ENCODE measurements at regions not wholly inside any gene's neighbourhood (a gene's known extent, or its start where the extent isn't known, plus 50 kb on each side); places are given as distances from the start of the nearest gene placed in this dataset.

DNA sequence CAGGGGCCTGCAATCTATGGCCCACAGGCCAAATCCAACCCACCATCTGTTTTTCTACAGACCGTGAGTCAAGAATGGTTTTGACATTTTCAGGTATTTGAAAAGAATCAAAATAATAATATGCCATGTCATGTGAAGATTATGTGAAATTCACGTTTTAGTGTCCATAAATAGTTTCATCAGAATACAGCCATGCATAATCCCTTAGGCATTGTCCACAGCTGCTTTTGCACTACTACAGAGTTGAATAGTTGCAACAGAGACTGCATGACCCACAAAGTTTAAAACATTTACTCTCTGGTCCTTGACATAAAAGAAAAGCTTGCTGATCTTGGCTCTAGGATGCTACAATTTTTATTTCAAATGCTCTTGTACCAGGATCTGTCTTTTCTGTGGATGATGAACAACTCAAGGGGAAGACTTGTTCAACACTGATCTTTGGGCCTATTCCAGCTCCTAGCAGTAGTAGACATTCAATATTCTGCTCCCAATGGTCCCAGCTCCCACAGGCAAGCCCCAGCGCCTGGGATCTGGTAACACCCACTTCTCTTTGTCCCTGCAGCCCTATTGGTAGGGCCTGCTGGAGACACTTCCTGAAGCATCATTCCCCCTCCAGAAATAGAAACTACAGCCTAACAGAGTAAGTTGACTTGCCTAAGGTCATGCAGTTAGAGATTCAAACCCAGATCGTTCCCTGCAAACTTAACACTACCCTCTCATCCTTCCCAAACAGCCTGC, 76.9 kb downstream of the MRPL46 start:
- Histone ChIP-seq H3K27ac (no peak overlapping the region), H3K4me1 (no peaks in the 10 kb centered on the region), H3K27me3 (no peaks in the 10 kb centered on the region), H3K4me3 (no peak overlapping the region), H3K36me3 (no peaks in the 10 kb centered on the region), H3K9me3 (no peaks in the 10 kb centered on the region)
- ATAC-seq (no peak), FAIRE-seq (no peak), DNase-seq (no peak)
- WGBS, 2 donors = 57 to 58% methylated on average over 4 of the region's 4 CpGs
- TF ChIP-seq, protein P1, sequence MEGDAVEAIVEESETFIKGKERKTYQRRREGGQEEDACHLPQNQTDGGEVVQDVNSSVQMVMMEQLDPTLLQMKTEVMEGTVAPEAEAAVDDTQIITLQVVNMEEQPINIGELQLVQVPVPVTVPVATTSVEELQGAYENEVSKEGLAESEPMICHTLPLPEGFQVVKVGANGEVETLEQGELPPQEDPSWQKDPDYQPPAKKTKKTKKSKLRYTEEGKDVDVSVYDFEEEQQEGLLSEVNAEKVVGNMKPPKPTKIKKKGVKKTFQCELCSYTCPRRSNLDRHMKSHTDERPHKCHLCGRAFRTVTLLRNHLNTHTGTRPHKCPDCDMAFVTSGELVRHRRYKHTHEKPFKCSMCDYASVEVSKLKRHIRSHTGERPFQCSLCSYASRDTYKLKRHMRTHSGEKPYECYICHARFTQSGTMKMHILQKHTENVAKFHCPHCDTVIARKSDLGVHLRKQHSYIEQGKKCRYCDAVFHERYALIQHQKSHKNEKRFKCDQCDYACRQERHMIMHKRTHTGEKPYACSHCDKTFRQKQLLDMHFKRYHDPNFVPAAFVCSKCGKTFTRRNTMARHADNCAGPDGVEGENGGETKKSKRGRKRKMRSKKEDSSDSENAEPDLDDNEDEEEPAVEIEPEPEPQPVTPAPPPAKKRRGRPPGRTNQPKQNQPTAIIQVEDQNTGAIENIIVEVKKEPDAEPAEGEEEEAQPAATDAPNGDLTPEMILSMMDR (IDR thresholded peaks at IDR 0.05) = no peak
- intact Hi-C loops (cut with DNase I) = no loop called here

DNA sequence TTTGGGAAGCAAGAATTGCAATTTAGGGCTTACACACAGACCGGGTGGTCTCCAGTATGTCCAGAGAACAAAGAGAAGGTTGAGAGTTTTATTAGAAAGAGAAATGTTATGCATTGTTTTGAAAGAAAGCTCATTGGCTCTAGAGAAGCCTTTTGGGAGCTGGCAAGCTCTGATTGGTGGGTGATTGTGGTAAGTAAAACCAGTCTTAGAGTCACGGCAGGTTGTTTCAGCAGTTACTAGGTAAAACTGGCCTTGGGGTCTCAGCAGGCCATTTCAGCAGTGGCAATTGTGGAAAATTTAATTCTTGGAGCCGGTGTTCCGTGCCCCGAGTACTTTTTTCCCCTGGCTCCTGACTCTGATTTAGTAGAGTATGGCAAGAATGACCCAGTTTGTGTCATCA, 78.1 kb downstream of the MRPL46 start:
- intact Hi-C loops (cut with DNase I) = no loop called here
- 78 to 89% methylated on average over 5 of the region's 5 CpGs for WGBS, 2 donors
- ATAC-seq (no peak), FAIRE-seq (no peak), DNase-seq (no peak)
- no peaks in the 10 kb centered on the region for H3K36me3 ChIP-seq
- H3K4me3 ChIP-seq = no peak overlapping the region
- H3K27me3 ChIP-seq = no peaks in the 10 kb centered on the region
- H3K9me3 ChIP-seq = no peaks in the 10 kb centered on the region
- no peaks in the 10 kb centered on the region for H3K4me1 ChIP-seq
- no peak overlapping the region for H3K27ac ChIP-seq
- TF ChIP-seq, protein P1 (IDR thresholded peaks at IDR 0.05) = no peak

DNA sequence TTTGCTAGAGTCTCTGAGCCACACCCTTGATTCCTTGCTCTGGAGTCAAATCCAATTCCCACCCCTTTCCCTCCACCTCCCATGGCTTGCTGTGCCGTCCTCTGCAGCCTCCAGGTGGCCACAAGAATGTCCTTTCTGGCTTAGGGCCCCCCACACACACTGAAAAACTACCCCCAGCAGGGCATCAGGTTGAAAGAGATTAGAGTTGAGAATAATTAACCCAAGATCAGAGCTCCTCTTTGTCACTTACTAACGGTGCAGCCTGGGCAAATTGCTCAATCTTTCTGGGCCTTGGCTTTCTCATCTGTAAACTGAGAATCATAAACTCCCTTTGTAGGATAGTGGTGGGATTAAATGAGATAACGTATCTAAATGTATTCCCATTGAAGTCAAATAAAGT, 78.5 kb downstream of the MRPL46 start:
- Histone ChIP-seq H3K4me3 (no peak overlapping the region), H3K4me1 (no peaks in the 10 kb centered on the region), H3K27ac (no peak overlapping the region), H3K27me3 (no peaks in the 10 kb centered on the region), H3K36me3 (no peaks in the 10 kb centered on the region), H3K9me3 (no peaks in the 10 kb centered on the region)
- DNase-seq = peak in 2 of 6 donors; percentile 3 to 24
- intact Hi-C loops (cut with DNase I) = no loop called here
- FAIRE-seq = no peak
- 13 to 17% methylated on average over 3 of the region's 3 CpGs for WGBS, 2 donors
- ATAC-seq = peak in 3 of 4 donors; percentile 53 to 75 (median 60)
- TF ChIP-seq, protein P1 (IDR thresholded peaks at IDR 0.05) = no peak

DNA sequence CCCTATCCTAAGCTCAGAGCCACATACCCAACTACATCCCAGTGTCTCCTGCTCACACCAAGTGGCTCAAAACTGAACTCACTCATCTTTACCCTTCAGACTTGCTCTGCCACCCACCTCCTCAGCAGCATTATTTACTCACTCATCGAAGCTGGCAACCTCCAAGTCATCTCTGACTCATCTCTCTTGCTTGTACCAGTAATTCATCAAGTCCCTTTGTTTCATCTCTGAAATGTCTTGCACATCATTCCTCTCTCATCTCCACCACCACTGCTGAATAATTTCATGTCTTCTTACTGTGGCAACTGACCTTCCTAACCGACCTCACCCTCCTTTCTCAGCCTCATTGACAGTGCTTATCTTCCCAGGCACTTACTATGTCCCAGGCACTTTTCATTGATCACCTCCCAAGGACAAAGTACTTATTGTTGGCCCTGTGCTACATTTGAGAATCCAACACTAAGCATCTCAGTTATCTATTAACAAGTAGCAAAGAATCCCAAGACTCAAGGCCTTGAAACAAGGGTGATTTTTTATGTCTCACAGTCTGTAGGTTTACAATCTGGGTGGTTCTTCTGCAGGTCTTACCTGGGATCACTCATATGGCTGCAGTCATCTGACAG, 82.0 kb downstream of the MRPL46 start:
- TF ChIP-seq, protein P1 (IDR thresholded peaks at IDR 0.05) = no peak
- no peak for ATAC-seq
- Histone ChIP-seq H3K4me1 (no peaks in the 10 kb centered on the region), H3K36me3 (no peaks in the 10 kb centered on the region), H3K4me3 (no peak overlapping the region), H3K27ac (no peak overlapping the region), H3K9me3 (no peaks in the 10 kb centered on the region), H3K27me3 (no peaks in the 10 kb centered on the region)
- FAIRE-seq = no peak
- 20 to 21% methylated on average over 2 of the region's 2 CpGs for WGBS, 2 donors
- no peak for DNase-seq
- intact Hi-C loops (cut with DNase I) = no loop called here

DNA sequence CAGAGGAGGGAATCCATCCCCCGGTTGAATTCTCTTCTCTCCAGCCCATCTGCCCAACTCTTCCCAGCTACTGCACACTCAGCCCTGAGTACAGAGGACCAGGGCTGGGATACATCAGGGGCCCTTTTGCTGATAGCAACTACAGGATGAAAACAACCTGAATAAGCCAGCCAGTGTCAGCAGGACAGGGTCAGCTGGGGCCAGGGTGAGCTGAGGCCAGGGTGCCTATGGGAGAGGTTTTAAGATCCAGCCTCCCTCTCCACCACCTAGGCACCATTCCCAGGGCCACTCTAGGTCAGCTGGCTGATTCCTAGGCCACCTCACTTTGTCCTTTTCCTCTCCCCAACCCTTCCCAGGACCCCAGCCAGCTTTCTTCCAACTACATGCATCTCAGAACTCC, 83.8 kb downstream of the MRPL46 start:
- FAIRE-seq (no peak), ATAC-seq (no peak), DNase-seq (no peak)
- H3K36me3 ChIP-seq = no peaks in the 10 kb centered on the region
- H3K27me3 ChIP-seq = no peaks in the 10 kb centered on the region
- H3K4me1 ChIP-seq = no peaks in the 10 kb centered on the region
- 57 to 63% methylated on average over 1 of the region's 1 CpG for WGBS, 2 donors
- H3K4me3 ChIP-seq = no peak overlapping the region
- H3K27ac ChIP-seq = no peak overlapping the region
- intact Hi-C loops (cut with DNase I) = no loop called here
- no peaks in the 10 kb centered on the region for H3K9me3 ChIP-seq
- TF ChIP-seq, protein P1 (IDR thresholded peaks at IDR 0.05) = no peak

Data from pancreas (tissue), 10 donors.